Adrenal gland (tissue), 5 donors: ENCODE measurements at regions not wholly inside any gene's neighbourhood (a gene's known extent, or its start where the extent isn't known, plus 50 kb on each side); places are given as distances from the start of the nearest gene placed in this dataset.

Experiments
- CTCF ChIP-seq, 6 experiments: fragments of 450-650 bp in 4 of 6; fragments of 200-600 bp in 2 of 6; sonication (generic) in 1 of 6; IDR thresholded peaks; 1 replicate in 5 of 6; 2 replicates in 1 of 6; pipeline versions ENCODE4 v1.5.1 to v1.8.0; 2016 to 2021; ENCODE audit warnings: antibody characterized with exemption in 6 of 6, mild to moderate bottlenecking in 2 of 6, moderate library complexity in 1 of 6
- POLR2A ChIP-seq, 2 donors: fragments of 450-650 bp; IDR thresholded peaks; one replicate each; pipeline ENCODE4 v1.6.1; 2017; ENCODE audit warnings: antibody characterized with exemption in 2 of 2, mild to moderate bottlenecking in 2 of 2, moderate library complexity in 1 of 2
- donor health status: DM: no; HTN: no; CAD: no.

- no peak for TF ChIP-seq CTCF (IDR thresholded peaks at IDR 0.05)
- no peak for TF ChIP-seq POLR2A (IDR thresholded peaks at IDR 0.05)
Measured at GRCh38 chr7:33761449-33762080, 143.8 kb upstream of the BMPER start.
